ENCODE measurements at regions not wholly inside any gene's neighbourhood (a gene's known extent, or its start where the extent isn't known, plus 50 kb on each side); places are given as distances from the start of the nearest gene placed in this dataset.

- no peaks in the 10 kb centered on the region for H3K36me3 ChIP-seq (replicated peaks in 1 of 2; ENCODE audit: control insufficient read depth in 1 of 2, insufficient read depth in 2 of 2, low read length in 2 of 2)
- no peaks in the 10 kb centered on the region for H3K79me2 ChIP-seq (ENCODE audit: insufficient read depth, low read length)
- intact Hi-C loops (cut with micrococcal nuclease; ENCODE audit: unreplicated experiment) (no loop called here), in situ Hi-C loops (cut with HindIII; ENCODE audit: extremely low pct_ligation_motif_present, low pct_unique_long_range_greater_than_20kb) (no loop called here)
- H3K4me3 ChIP-seq (replicated peaks in 1 of 3; ENCODE audit: insufficient read depth in 1 of 3, low read depth in 2 of 3, low read length in 3 of 3), result no peak overlapping the region
- no peaks in the 10 kb centered on the region for H4K20me1 ChIP-seq (ENCODE audit: insufficient read depth, low read length)
- no peaks in the 10 kb centered on the region for H3K9me3 ChIP-seq (ENCODE audit: low read length)
- DNase-seq (ENCODE audit: low spot score), result no peak
- ChIA-PET CTCF (ENCODE audit: low intra/inter-chr PET ratio, low total read pairs) (no interaction called here), POLR2A (no interaction called here)
- no peak for ATAC-seq
- H3K9ac ChIP-seq (ENCODE audit: insufficient read depth, low read depth, low read length), result no peak overlapping the region
- WGBS (ENCODE audit: low lambda C conversion rate), result 80% methylated on average over 4 of the region's 4 CpGs
- BruUV-seq (replicated peaks), result no TSS peak
- H3K4me2 ChIP-seq (ENCODE audit: low read depth, low read length), result no peak overlapping the region
- peaks cover 51% of the 10 kb centered on the region for H3K4me1 ChIP-seq (ENCODE audit: insufficient read depth, low read length)
- H3K27ac ChIP-seq (ENCODE audit: extremely low read length, insufficient read depth, low read length), result no peak overlapping the region
- no peak overlapping the region for H2AFZ ChIP-seq (ENCODE audit: low read length)
- FAIRE-seq, result no peak
- no peaks in the 10 kb centered on the region for H3K27me3 ChIP-seq (ENCODE audit: control insufficient read depth in 1 of 2, insufficient read depth in 2 of 2, low read length in 2 of 2)
- TF ChIP-seq ZNF468 (CRISPR knock-in tag; IDR thresholded peaks at IDR 0.05) (no peak), ETS1 (CRISPR knock-in tag; IDR thresholded peaks at IDR 0.05) (no peak), IRF1 (CRISPR knock-in tag; IDR thresholded peaks at IDR 0.05; ENCODE audit: low read depth) (no peak), ZNF20 (CRISPR knock-in tag; IDR thresholded peaks at IDR 0.05) (no peak), SOX5 (CRISPR knock-in tag; IDR thresholded peaks at IDR 0.05; ENCODE audit: borderline replicate concordance) (no peak), BHLHE40 (IDR thresholded peaks at IDR 0.05; ENCODE audit: low read length) (no peak), CEBPG (CRISPR knock-in tag; IDR thresholded peaks at IDR 0.05) (no peak), ZNF276 (CRISPR knock-in tag; IDR thresholded peaks at IDR 0.05; ENCODE audit: low read depth) (no peak), DRAP1 (CRISPR knock-in tag; IDR thresholded peaks at IDR 0.05) (no peak), SOX13 (IDR thresholded peaks at IDR 0.05) (no peak), SOX13 (CRISPR knock-in tag; conservative IDR thresholded peaks at IDR 0.05 in 1 of 2, IDR thresholded peaks at IDR 0.05 in 1 of 2) (no peak), ZNF709 (CRISPR knock-in tag; IDR thresholded peaks at IDR 0.05) (no peak), ZNF407 (CRISPR knock-in tag; IDR thresholded peaks at IDR 0.05; ENCODE audit: not compliant biosample characterization) (no peak), PHF20 (CRISPR knock-in tag; IDR thresholded peaks at IDR 0.05) (no peak)
Observed at GRCh38 chr6:7469696-7470095, 71.8 kb upstream of the DSP start.
